Aorta (tissue), 5 donors: ENCODE measurements at regions not wholly inside any gene's neighbourhood (a gene's known extent, or its start where the extent isn't known, plus 50 kb on each side); places are given as distances from the start of the nearest gene placed in this dataset.

Experiments used
- ATAC-seq: fragments of 200-7000 bp; cut with Tn5 transposase; one replicate; pipeline ENCODE4 v1.9.1; 2022; ENCODE audit warnings: moderate library complexity; ENCODE audit not compliant: low FRiP score
- DNase-seq, 2 donors: peaks; one replicate each; pipeline ENCODE4 v3.0.0-alpha.2; 2020
- H3K27ac ChIP-seq, 2 donors: one replicate each; pipeline ENCODE4 v1.5.1; 2013; ENCODE audit warnings: low read length in 2 of 2, mild to moderate bottlenecking in 2 of 2, moderate library complexity in 2 of 2, control low read depth in 1 of 2, inconsistent platforms in 1 of 2, low read depth in 1 of 2
- H3K27me3 ChIP-seq, 2 donors: one replicate each; pipeline ENCODE4 v1.6.1; 2013; ENCODE audit warnings: control low read depth in 1 of 2, low read length in 1 of 2, mild to moderate bottlenecking in 1 of 2, moderate library complexity in 1 of 2; ENCODE audit not compliant: insufficient read depth in 2 of 2, control insufficient read depth in 1 of 2
- H3K36me3 ChIP-seq, 2 donors: one replicate each; pipeline ENCODE4 v1.6.1; 2013; ENCODE audit warnings: control low read depth in 1 of 2, low read length in 1 of 2, mild to moderate bottlenecking in 1 of 2; ENCODE audit not compliant: insufficient read depth in 2 of 2, control insufficient read depth in 1 of 2
- H3K4me1 ChIP-seq, 2 donors: one replicate each; pipeline ENCODE4 v1.6.1; 2013; ENCODE audit warnings: low read length in 2 of 2, control low read depth in 1 of 2, mild to moderate bottlenecking in 1 of 2, moderate library complexity in 1 of 2; ENCODE audit not compliant: insufficient read depth in 2 of 2, control insufficient read depth in 1 of 2
- H3K4me3 ChIP-seq, 2 donors: one replicate each; pipeline ENCODE4 v1.5.1; 2013; ENCODE audit warnings: low read length in 2 of 2, control low read depth in 1 of 2, mild to moderate bottlenecking in 1 of 2
- H3K9me3 ChIP-seq: one replicate; pipeline ENCODE4 v1.6.1; 2013; ENCODE audit warnings: mild to moderate bottlenecking, low read length; ENCODE audit not compliant: control insufficient read depth
- WGBS, 2 donors: extraction: QIAGEN DNeasy Blood & Tissue Kit; methylation state at CpG; one replicate each; pipeline ENCODE4 v1.1.7; 2013; 5-methylcytosine and 5-hydroxymethylcytosine counted together
- intact Hi-C, 2 donors: fragments of 100-400 bp; cut with DNase I; formaldehyde crosslinking; loops; one replicate each; pipeline versions ENCODE4 v1.14.2 to v1.15.0; 2022
- donor health status: healthy with polysubstance abuse.
- donor health status: Bipolar disorder and iron deficiency.
- donor health status: DM: no; HTN: no; CAD: no.
- donor health status: DM: no; HTN: no; CAD: no.
- donor health status: DM: yes; HTN: yes; CAD: no.

DNA sequence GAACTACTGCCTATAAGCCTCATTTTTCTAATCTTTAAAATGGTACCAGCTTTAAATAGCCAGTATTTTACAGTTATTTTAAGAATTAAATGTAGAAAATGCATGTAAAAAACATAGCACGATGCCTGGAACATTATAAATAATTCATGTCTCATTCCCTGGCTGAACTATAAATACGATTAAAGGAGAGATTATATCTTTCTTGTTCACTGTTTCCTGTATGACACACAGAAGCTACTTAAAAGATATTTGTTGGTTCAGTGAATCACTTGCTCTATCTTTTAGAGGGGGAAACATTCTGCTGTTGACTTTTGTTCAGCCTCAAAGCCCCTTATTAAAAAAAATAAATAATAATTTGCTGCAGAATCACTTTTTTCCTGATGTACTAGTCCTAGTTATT lies 406.9 kb downstream of the LRFN5 start:
- H3K4me1 ChIP-seq = no peaks in the 10 kb centered on the region
- no peaks in the 10 kb centered on the region for H3K27me3 ChIP-seq
- intact Hi-C loops = no loop called here
- H3K27ac ChIP-seq = no peak overlapping the region
- 38% methylated on average over 2 of the region's 2 CpGs for WGBS, 2 donors
- no peaks in the 10 kb centered on the region for H3K36me3 ChIP-seq
- no peak for ATAC-seq
- no peak for DNase-seq
- H3K4me3 ChIP-seq = no peak overlapping the region
- no peaks in the 10 kb centered on the region for H3K9me3 ChIP-seq

DNA sequence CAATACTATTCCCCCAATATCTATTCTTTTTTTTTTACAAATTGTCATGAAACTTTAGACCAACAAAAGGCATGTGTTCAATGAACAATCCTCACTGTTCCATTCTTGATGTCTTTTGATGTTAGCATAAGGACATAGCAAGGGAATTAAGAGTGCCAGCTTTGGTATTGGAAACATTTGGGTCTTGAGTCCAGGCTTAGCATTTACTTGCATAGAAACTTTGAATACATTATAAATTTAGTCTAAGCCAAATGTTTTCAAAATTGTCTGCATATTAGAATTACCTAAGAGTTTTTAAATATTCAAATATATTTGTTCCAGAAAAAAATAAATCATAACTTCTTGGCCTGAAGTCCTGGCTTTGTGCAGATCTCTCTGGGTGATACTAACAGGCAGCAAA lies 406.5 kb downstream of the LRFN5 start:
- intact Hi-C loops = no loop called here

DNA sequence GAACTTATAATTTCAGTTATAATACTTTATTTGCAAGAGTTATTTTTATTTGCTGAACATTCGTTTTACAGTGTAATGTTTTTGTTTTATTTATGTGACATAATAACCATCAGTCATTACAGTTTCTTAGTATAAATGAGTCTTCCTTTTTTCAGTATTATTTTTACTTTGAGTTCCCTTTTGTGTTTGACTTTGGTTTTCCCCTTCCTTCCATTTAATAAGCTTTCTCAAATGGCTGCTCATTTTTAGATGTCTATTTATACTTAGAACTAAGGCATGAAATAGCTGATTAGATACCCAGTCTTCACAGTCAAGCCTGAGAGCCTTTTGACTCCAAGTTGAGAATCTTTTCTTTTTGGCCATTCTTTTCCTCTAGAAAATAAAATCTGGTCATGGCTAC lies 404.5 kb downstream of the LRFN5 start:
- Histone ChIP-seq H3K27me3 (no peaks in the 10 kb centered on the region), H3K4me1 (no peaks in the 10 kb centered on the region), H3K27ac (no peak overlapping the region), H3K36me3 (no peaks in the 10 kb centered on the region), H3K4me3 (no peak overlapping the region), H3K9me3 (no peaks in the 10 kb centered on the region)
- intact Hi-C loops = no loop called here
- no peak for ATAC-seq
- WGBS, 2 donors = 26 to 30% methylated on average over 1 of the region's 1 CpG
- DNase-seq = no peak

More for the DNA sequence above, 406.5 kb downstream of the LRFN5 start:
- Histone ChIP-seq H3K27ac (no peak overlapping the region), H3K27me3 (no peaks in the 10 kb centered on the region), H3K9me3 (no peaks in the 10 kb centered on the region), H3K4me3 (no peak overlapping the region), H3K4me1 (no peaks in the 10 kb centered on the region), H3K36me3 (no peaks in the 10 kb centered on the region)
- ATAC-seq (no peak), DNase-seq (no peak)

DNA sequence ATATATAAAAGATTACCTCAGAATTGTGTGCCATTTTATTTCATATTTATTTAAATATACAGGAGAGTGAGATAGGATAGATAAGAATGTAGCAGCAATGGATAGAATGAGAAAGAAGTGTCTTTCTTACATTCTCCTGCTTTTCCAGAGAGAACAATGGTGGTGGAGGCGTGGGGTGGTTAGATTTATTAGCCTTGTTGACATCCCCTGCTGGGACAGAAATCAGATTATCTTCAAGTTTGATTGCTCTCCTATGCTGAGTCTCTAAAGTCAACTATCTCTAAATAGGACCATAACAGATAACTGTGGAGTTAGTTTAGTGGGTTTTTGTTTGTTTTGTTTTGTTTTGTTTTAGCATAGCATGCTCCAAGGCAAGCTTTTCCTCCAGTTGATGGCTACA lies 397.6 kb downstream of the LRFN5 start:
- no peak for DNase-seq
- no peaks in the 10 kb centered on the region for H3K36me3 ChIP-seq
- no peak overlapping the region for H3K27ac ChIP-seq
- H3K4me1 ChIP-seq = no peaks in the 10 kb centered on the region
- no peaks in the 10 kb centered on the region for H3K9me3 ChIP-seq
- intact Hi-C loops = no loop called here
- H3K4me3 ChIP-seq = no peak overlapping the region
- WGBS, 2 donors = 60 to 65% methylated on average over 1 of the region's 1 CpG
- ATAC-seq = no peak
- H3K27me3 ChIP-seq = no peaks in the 10 kb centered on the region

DNA sequence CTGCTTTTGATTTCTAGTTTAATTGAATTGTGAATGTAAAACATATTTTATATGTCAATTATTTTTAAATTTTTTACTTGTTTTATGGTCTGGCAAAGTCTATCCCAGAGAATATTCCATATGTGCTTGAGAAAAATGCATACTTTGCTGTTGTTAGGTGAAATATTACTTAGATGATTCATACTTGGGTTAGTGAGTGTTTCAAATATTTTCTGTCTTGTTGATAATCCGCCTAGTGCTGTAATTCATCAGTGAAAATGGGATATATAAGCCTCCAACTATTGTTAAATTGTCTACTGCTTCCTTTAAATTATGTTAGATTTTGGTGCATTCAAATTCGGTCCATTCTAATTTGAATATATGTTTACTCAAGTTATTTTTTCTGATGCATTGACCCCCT lies 395.5 kb downstream of the LRFN5 start:
- H3K27me3 ChIP-seq = no peaks in the 10 kb centered on the region
- H3K36me3 ChIP-seq = no peaks in the 10 kb centered on the region

DNA sequence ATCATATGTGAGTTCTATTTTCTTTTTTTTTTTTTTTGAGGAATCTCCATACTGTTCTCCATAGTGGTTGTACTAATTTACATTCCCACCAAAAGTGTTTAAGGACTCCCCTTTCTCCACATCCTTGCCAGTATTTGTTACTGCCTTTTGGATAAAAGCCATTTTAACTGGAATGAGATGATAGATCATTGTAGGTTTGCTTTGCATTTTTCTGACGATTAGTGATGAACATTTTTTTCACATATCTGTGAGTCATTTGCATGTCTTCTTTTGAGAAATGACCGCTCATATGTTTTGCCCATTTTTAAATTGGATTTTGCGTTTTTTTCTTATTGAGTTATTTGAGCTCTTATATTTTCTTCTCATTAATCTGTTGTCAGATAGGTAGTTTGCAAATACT lies 394.8 kb downstream of the LRFN5 start:
- H3K4me3 ChIP-seq = no peak overlapping the region
- no peaks in the 10 kb centered on the region for H3K4me1 ChIP-seq
- ATAC-seq (no peak), DNase-seq (no peak)
- no peak overlapping the region for H3K27ac ChIP-seq
- no peaks in the 10 kb centered on the region for H3K36me3 ChIP-seq
- 61 to 62% methylated on average over 3 of the region's 3 CpGs for WGBS, 2 donors
- H3K27me3 ChIP-seq = no peaks in the 10 kb centered on the region
- H3K9me3 ChIP-seq = no peaks in the 10 kb centered on the region
- intact Hi-C loops = no loop called here

More for the DNA sequence above, 395.5 kb downstream of the LRFN5 start:
- no peak for ATAC-seq
- Histone ChIP-seq H3K4me1 (no peaks in the 10 kb centered on the region), H3K27ac (no peak overlapping the region), H3K9me3 (no peaks in the 10 kb centered on the region), H3K4me3 (no peak overlapping the region)
- WGBS, 2 donors = 36 to 40% methylated on average over 2 of the region's 2 CpGs
- intact Hi-C loops = no loop called here
- DNase-seq = no peak

DNA sequence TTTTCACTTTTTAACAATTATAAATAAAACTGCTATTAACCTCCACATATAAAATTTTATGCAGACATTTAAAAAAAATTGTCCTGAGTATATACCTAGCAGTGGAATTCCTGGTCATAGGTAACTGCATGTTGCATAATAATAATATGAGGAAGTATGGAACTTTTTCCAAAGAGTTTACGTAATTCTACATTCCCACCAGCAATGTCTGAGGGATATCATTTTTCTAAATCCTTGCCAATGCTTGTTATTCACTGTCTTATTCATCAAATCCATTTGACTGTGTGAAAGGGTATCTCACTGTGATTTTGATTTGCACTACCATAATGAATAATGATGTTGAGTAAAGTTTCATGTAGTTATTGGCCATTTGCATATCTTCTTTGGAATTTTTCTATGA lies 393.8 kb downstream of the LRFN5 start:
- H3K36me3 ChIP-seq = no peaks in the 10 kb centered on the region
- H3K9me3 ChIP-seq = no peaks in the 10 kb centered on the region
- intact Hi-C loops = no loop called here
- DNase-seq (no peak), ATAC-seq (no peak)
- H3K4me1 ChIP-seq = no peaks in the 10 kb centered on the region
- no peak overlapping the region for H3K4me3 ChIP-seq
- no peaks in the 10 kb centered on the region for H3K27me3 ChIP-seq
- WGBS, 2 donors = 44 to 68% methylated on average over 1 of the region's 1 CpG
- H3K27ac ChIP-seq = no peak overlapping the region

DNA sequence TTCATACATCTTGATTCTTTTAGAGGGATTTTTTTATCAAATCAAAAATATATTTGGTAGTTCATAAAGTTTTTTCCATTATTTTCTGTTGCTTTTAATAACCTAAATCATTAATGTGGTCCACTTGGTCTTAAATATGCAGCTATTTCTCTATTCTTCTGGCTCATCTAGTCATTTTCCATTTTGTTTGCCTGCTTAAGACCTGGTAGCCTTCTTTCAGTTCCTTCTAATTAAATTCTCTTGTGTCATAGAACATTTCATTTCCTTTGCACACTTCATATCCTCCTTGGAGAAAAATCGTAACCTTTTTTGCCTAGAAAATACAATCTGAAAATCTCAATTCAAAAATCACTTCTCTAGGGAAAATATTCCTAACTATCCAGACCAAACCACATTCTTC lies 387.0 kb downstream of the LRFN5 start:
- no peaks in the 10 kb centered on the region for H3K36me3 ChIP-seq
- H3K27ac ChIP-seq = no peak overlapping the region
- no peaks in the 10 kb centered on the region for H3K27me3 ChIP-seq
- no peak for ATAC-seq
- 43 to 69% methylated on average over 1 of the region's 1 CpG for WGBS, 2 donors
- DNase-seq = no peak
- no peaks in the 10 kb centered on the region for H3K4me1 ChIP-seq
- H3K9me3 ChIP-seq = no peaks in the 10 kb centered on the region
- intact Hi-C loops = no loop called here
- no peak overlapping the region for H3K4me3 ChIP-seq

DNA sequence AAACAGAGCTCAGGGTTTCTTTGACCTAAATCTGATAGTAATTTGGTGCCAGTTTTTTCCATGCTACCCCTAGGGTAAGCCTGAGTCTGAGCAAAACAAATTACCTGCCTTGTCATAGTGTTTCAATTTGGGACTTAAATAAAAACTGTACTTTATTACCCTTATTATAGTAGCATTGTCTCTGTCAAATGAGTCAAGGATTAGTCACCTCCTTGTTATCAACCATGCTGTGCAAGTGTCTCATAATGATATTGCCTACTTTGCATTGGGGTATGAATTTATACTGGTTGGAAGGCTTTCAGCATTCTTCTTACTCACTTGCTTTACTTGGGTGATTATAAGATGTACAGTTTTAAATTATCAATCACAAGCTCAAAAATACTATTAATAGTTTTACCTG lies 380.0 kb downstream of the LRFN5 start:
- no peak overlapping the region for H3K4me3 ChIP-seq
- intact Hi-C loops = no loop called here
- ATAC-seq = no peak

More for the DNA sequence above, 380.0 kb downstream of the LRFN5 start:
- no peak for DNase-seq
- H3K27ac ChIP-seq = no peak overlapping the region
- H3K4me1 ChIP-seq = no peaks in the 10 kb centered on the region
- H3K27me3 ChIP-seq = no peaks in the 10 kb centered on the region
- no peaks in the 10 kb centered on the region for H3K36me3 ChIP-seq
- H3K9me3 ChIP-seq = no peaks in the 10 kb centered on the region
